Endometrial microvascular endothelial cells (primary cell): ENCODE measurements at regions not wholly inside any gene's neighbourhood (a gene's known extent, or its start where the extent isn't known, plus 50 kb on each side); places are given as distances from the start of the nearest gene placed in this dataset.

Experiments
- in situ Hi-C: cut with HindIII; loops from 2 replicates; pipeline ENCODE4 v1.10.0; 2017; ENCODE audit warnings: low sequenced_read_pairs, low pct_unique_long_range_greater_than_20kb; ENCODE audit errors: inconsistent ontology term

GRCh38 chr2:103734911-103735310, 973.1 kb downstream of the TMEM182 start:
- in situ Hi-C loops: no loop called here

- in situ Hi-C loops: no loop called here
Observed at GRCh38 chr2:103738108-103738507, 976.3 kb downstream of the TMEM182 start.

GRCh38 chr2:103738606-103739005, 976.8 kb downstream of the TMEM182 start:
- in situ Hi-C loops: no loop called here

GRCh38 chr2:103739186-103739585, 977.4 kb downstream of the TMEM182 start:
- in situ Hi-C loops: no loop called here

GRCh38 chr2:103739921-103740320, 978.1 kb downstream of the TMEM182 start:
- in situ Hi-C loops: no loop called here

GRCh38 chr2:103740631-103741030, 978.8 kb downstream of the TMEM182 start:
- in situ Hi-C loops: no loop called here

- in situ Hi-C loops: no loop called here
Observed at GRCh38 chr2:103743195-103743594, 981.4 kb downstream of the TMEM182 start.

- in situ Hi-C loops: no loop called here
Observed at GRCh38 chr2:103754530-103754929, 992.7 kb downstream of the TMEM182 start.

GRCh38 chr2:103773884-103774283, 1012.1 kb downstream of the TMEM182 start:
- in situ Hi-C loops: no loop called here

GRCh38 chr2:103780088-103780702, 1018.4 kb downstream of the TMEM182 start:
- in situ Hi-C loops: no loop called here

- in situ Hi-C loops: no loop called here
Observed at GRCh38 chr2:103781313-103781712, 1019.5 kb downstream of the TMEM182 start.

- in situ Hi-C loops: no loop called here
Observed at GRCh38 chr2:103784261-103784660, 1022.4 kb downstream of the TMEM182 start.

- in situ Hi-C loops: no loop called here
Observed at GRCh38 chr2:103785432-103785831, 1023.6 kb downstream of the TMEM182 start.

- in situ Hi-C loops: no loop called here
Observed at GRCh38 chr2:103785956-103786355, 1024.1 kb downstream of the TMEM182 start.

- in situ Hi-C loops: no loop called here
Observed at GRCh38 chr2:103788389-103788788, 1026.6 kb downstream of the TMEM182 start.

GRCh38 chr2:103788951-103789350, 1027.1 kb downstream of the TMEM182 start:
- in situ Hi-C loops: no loop called here

GRCh38 chr2:103789381-103790095, 1027.7 kb downstream of the TMEM182 start:
- in situ Hi-C loops: no loop called here

- in situ Hi-C loops: no loop called here
Observed at GRCh38 chr2:103792042-103792441, 1030.2 kb downstream of the TMEM182 start.

GRCh38 chr2:103798291-103798690, 1036.5 kb downstream of the TMEM182 start:
- in situ Hi-C loops: no loop called here

GRCh38 chr2:103804013-103804412, 1042.2 kb downstream of the TMEM182 start:
- in situ Hi-C loops: no loop called here

- in situ Hi-C loops: no loop called here
Observed at GRCh38 chr2:103805746-103806145, 1043.9 kb downstream of the TMEM182 start.
